ENCODE measurements at regions not wholly inside any gene's neighbourhood (a gene's known extent, or its start where the extent isn't known, plus 50 kb on each side); places are given as distances from the start of the nearest gene placed in this dataset.
"Not testable (repeated sequence)": the region's sequence is repeated elsewhere in the genome, so short reads cannot be mapped to it uniquely, and the experiment has no call there.

DNA sequence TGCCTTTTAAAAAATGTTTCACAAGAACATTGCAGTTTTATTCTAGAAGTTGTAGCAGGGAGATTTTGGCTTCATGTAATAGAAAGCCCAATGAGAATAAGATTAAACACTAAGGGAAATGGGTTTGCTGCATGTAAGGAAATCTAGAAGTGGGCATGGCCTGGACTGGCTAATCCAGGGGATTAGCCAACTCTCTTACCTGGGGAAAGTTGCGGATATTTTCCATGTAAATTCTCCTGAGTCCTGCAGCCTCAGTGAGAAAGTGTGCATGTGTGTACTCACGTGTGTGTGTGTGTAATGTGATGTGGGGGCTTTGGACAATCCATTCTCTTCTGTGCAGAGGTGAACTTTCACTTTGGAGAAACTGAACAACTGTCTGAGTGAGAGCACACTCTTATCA lies 775.1 kb upstream of the TPTE start:
- DNase-seq (ENCODE audit: low spot score): not testable (repeated sequence)

DNA sequence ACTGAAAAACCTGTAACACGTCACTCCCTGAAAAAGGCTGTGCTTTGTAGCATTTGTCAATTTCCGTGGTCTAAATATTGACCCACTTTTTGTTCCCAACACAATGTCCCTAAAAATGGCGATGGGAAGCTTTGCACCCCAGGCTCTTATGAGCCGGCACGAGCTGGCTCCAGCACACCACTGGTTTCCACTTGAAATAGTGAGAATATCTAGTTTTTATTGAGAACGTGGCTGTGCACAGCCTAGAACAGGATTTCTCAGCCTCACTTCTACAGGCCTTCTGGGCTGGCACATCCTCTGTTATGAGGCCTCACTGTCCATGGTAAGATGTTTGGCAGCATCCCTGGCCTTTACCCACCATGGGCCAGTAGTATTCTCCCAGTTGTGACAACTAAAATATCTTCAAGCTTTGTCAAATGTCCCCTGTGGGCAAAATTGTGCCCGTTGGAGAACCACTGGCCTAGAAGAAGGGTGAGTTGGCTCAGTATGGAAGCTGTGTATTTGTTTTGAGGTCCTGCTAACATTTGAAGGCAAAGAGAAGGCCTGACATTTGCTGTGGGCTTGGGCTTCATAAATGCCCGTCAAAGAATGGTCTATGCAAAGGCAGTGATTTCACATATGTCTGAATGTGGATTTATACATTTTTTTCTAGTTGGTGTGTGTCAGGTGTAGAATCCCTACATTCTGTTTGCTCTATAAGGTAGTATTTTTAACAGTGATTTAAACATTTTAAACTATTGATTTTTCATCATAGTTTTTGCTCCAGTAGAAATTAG lies 774.4 kb upstream of the TPTE start:
- not testable (repeated sequence) for DNase-seq (ENCODE audit: low spot score)

DNA sequence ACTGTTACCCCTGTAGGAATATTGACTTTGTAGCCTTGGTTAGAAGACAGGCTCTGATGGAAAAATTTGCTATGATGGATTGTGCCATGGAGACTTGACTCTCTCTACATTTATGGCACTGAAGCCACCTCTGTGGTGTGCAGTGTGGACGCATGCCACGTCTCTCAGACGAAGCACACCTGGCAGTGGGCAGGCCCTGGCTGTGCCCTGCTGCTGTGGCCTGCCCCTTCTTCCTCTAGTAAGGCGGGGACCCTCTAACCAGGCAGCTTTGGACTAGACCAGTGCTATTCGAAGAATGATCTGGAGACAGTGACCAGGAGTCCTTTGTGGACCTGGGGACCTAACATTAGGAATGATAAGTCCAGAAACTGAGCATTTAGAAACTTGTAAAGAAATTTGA lies 773.5 kb upstream of the TPTE start:
- not testable (repeated sequence) for DNase-seq (ENCODE audit: low spot score)

DNA sequence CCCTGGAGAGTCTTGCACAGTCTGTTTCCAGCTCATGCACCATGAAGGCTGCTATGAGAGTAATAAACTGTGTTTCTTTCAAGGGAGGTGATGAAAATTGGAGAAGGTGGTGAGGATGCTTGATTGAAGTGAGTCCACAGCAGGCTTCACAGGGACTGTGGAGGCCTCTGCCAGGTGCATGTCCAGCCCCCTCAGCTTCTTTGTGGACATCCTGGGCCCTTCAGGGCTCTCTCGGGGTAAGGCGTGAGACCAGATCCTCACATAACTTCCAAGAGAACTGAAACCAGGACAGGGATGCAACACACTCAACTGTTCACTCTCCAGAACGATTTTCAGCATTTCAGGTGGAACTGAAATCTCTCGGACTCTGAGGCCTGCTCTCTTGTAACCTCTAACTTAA lies 772.9 kb upstream of the TPTE start:
- not testable (repeated sequence) for DNase-seq (ENCODE audit: low spot score)

DNA sequence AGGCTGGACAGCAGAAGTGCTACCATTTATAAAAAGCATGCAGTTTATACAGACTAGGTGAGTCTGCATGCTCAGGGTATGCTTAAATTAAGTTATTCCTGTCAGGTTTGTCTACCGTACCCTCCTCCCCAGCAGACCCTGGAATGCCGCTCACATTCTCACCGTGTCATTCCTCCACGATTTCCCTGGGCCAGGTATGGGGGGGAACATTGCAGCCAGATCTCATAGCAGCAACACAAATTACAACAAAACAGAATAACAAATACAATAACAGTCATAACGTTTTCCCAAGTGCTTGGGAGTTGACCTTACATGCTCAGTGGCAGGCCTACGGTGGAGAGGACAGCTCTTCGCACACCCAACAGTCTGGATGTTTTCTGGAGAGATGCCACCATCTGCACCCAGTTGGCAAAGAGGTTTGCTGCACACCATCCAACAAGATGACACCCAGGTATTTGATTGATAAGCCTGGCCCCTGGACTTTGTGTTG lies 771.6 kb upstream of the TPTE start:
- not testable (repeated sequence) for DNase-seq (ENCODE audit: low spot score)

DNA sequence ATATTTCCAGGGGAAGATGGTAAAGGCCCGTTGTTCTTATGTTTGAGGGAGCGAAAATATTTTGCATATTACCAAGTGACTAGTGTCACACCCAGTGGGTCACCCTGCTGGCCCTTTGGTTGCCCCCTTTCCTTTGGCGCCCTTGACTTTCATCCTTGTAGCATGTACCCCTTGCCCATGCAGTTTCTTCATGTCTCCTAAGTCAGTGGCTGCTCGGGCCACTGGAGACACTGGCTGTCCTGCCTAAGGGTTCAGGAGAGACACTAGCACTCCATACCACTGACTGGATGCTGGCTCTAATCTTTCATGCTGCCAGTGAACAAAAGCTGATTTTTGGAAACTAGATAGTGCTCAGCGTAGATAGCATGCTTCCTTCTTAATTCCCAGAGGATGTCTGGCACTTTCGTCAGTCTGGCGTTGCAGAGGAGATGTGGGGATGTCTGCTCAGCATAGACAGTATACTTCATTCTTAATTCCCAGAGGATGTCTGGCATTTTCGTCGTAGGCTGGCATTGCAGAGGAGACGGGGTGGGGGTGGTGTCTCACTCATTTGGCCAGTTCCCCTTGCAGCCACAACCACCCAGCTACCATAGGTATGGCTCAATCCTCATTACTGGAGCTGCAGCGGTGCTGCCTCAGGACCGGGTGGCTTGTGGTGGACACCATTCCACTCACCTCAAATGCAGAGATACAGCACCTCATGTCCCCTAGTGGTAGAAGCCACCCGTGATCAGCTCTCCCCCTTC lies 770.9 kb upstream of the TPTE start:
- no peak for DNase-seq (ENCODE audit: low spot score)

DNA sequence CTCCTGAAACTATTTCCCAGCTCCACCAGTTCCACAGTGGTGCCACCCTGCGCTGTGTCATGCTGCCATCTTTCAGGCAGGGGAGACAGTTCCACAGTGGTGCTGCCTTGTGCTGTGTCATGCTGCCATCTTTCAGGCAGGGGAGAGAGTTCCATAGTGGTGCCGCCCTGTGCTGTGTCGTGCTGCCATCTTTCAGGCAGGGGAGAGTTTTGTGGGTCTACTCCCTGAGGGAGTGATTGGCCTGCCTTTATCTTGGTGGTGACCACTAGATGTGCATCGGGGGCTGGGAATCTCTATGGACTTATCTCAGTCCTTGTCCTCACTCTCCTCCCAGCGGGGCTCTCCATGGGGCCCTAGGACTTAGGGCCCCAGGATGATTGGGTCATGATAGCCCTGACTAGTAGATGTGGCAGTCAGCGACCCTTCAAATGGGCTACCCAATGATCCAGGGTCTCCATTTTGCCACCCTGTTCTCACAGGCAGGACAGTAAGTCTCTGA lies 770.2 kb upstream of the TPTE start:
- not testable (repeated sequence) for DNase-seq (ENCODE audit: low spot score)

DNA sequence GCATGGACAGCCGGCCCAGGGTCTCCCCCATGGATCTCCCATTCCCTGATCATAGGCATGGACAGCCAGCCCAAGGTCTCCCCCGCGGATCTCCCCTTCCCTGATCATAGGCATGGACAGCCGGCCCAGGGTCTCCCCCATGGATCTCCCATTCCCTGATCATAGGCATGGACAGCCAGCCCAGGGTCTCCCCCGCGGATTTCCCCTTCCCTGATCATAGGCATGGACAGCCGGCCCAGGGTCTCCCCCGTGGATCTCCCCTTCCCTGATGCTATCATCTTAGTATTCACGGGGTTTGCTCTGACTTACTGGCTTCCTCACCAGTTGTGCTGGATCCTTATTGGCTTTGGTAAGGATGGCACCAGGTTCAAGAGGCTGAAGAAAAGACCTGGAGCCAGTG lies 769.4 kb upstream of the TPTE start:
- not testable (repeated sequence) for DNase-seq (ENCODE audit: low spot score)

DNA sequence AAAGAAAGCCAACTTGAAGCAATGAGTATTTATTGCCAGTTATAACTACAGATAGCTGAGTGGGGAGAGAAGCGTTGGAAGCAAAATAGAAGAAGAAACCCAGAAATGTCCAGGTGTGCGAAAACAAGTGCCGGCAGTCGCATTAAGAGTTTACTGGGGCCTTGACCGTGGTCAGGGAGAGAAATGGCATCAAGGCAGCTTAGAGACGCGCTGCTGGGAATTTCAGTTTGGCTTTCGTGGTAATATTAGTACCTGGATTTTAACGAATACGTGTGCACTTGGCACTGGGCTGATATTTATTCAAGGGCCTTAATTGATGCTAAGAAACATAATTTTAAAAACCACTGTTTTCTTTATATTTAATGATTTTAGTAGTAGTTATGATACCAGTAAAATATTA lies 767.9 kb upstream of the TPTE start:
- DNase-seq (ENCODE audit: low spot score): not testable (repeated sequence)

DNA sequence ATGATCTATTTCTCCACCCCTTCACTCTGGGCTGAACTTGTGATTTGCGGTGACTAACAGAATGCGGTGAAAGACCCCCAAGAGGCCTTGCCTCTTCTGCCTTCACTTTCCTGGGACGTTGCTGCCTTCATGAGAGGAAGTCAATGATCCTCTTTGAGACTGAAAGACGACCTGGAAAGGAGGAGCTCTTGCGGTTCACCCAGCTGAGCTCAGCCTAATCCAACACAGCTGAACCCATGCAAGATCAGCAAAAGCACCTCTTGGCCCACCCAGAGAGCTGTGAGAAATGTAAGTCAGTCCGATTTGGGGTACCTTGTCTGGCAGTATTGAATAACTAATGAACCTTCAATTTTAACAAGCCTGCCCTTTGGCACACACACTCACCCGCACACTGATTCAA lies 767.4 kb upstream of the TPTE start:
- no peak for DNase-seq (ENCODE audit: low spot score)

DNA sequence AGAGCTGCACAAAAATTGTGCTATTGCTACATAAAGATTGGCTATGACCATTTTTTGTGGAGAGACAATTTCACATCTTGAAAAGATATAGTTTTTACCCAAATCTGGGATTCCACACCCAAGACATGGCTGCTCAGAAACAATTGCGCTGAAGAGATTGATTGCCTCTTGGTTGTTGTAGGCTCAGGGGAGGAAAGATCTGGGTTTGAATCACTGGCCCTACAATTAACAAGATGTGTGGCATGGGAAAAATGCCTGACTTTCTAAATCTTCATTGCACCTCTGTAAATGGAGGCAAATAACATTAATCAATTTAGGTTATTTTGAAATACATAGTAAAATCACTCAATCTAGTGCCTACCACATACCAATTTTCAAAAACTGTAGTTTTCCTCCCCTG lies 766.9 kb upstream of the TPTE start:
- DNase-seq (ENCODE audit: low spot score): not testable (repeated sequence)

DNA sequence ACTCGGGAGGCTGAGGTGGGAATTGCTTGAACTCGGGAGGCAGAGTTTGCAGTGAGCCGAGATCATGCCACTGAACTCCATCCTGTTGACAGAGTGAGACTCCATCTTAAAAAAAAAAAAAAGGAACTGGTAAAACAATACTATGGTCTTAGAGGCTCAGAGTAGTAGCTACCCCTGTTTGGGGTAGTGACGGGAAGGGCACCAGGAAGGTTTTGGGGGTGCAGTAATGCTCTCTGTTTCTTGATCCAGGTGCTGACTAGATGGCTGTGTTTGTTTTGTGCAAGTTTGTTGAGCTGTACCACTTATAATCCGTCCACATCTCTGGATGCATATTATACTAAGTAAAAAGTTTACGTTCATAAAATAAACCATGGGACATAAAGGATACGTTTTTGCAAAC lies 765.8 kb upstream of the TPTE start:
- no peak for DNase-seq (ENCODE audit: low spot score)

DNA sequence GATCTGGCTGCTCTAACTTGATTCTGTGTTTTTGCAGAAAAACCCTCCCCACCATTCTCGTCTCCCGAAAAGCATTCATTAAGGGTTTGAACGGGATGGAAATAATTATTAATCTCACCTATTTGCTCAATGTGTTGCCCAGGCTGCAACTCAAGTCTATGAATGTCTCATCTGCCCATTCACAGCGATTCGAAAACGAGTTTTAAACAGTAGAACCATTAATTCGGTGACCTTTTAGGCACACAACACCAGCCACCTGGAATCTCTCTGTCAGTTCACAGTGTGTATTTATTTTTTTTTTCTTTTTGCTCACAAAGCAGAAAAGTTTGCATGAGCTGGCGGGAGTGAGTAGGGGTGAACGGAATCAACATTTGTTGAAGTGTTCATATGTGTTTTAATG lies 764.7 kb upstream of the TPTE start:
- no peak for DNase-seq (ENCODE audit: low spot score)

DNA sequence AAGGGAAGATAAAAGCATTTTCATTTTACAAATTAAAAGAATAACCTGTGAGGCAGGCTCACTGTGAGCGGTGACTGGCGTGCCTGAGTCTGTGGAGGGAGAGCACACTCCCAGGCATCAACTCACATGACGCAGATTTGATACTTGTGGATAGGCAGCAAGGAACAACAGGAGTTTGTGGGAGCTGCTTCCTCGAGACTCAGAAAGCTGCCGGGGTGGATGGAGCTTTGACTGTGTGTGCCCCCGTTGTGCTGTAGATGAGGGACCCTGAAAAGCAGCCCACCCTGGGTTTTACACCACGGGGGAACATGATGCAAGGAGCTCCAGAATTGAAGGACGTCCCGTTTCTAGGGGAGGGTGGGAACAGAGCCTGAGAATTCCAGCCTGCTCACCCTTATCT lies 764.3 kb upstream of the TPTE start:
- DNase-seq (ENCODE audit: low spot score): not testable (repeated sequence)

DNA sequence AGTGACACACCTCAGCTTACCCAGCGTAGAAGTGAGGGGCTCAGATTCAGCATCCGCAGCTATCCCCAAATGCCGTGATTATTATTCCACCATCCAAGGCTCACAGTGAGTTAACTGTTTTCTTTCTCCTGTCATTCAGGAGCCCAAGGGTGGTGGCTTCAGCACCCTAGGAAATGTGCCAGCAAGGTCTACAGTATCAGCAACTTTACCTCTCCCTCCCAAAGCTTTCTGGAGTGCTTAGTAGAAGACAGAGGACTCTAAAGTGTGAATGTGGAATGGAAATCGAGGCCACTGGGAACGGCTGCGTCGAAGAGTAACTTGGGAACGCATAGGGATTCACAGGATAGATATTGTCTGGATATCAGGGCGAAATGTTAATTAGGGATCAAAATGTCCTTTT lies 763.8 kb upstream of the TPTE start:
- DNase-seq (ENCODE audit: low spot score): not testable (repeated sequence)

DNA sequence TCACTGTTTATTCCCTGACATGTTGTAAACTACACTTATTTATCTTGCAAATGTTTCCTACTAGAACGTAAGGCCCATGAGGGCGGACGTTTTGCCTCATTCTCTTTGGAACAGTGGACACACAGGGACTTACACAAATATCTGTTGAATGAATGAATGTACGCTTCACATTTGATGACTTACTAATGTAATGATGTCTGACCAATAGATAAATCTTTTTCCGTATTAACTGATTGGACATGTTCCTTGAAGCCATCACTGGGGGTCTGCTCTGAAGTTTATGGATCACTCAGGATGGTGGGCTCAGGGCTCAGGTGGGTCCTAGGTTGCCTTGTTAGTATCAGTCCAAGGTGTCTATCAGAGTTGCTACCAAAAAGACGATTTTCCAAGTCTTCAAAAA lies 763.2 kb upstream of the TPTE start:
- DNase-seq (ENCODE audit: low spot score): no peak

DNA sequence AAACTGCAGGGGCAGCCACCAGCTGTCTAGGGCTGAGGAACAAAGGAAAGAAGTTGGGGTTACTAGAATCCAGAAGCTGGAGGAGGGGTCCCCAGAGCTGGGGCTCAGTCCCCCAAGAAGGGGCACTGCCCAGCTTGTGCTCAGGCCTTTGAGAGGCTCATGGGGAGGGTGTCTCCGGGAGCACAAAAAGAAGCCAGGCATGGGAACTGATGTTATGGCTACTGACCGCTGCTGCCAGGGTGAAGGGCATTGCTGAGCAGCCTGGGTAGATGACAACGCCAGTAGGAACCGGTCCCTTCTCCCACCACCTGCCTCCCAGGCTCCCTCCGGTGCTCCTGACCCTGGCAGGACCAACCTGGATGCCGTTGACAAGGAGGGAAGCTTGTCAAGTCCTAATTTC lies 762.5 kb upstream of the TPTE start:
- DNase-seq (ENCODE audit: low spot score): no peak

DNA sequence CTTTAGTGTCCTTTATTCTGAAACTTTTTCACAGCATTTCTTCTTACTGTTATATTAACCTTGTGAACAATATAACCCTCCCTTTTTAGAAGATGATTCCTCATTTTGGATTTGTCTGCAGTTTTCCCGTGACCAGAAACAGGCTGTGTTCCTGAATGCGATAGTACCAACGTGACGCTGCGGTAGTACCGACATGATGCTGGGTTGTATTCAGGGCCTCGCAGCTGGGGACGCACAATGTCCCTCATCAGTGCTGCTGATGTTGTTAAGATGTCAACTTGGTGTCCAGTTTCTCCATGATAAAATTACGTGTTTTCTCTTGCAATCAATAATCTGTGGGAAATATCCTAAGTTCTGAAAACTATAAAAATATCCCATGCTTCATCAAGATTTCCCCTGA lies 761.4 kb upstream of the TPTE start:
- no peak for DNase-seq (ENCODE audit: low spot score)

DNA sequence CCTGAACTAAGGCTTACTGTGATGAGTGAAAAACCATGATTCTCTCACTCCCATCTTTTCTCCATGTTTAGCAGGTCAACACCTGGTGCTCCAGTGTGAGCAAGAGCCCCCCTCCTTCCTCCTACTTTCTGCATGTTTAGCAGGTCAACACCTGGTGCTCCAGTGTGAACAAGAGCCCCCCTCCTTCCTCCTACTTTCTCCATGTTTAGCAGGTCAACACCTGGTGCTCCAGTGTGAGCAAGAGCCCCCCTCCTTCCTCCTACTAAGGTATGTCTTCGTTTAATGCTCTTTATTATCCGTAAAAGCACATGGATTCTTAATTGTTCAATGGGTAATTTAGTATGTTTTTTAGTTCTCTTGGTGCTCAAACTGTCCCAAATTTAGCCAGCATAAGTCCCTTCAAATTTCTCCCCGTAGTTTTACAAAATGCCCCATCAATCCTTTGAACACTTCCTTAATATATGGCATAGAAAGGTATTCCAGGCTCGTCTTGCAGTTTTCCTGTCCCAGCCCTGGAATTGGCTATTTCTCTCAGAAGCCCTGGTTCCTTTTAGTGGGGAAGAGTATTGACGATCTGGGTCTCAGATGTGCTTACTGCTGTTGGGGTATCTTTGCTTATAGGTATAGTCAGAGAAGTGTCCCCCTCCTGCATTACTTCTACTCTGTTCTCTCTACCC lies 760.8 kb upstream of the TPTE start:
- DNase-seq (ENCODE audit: low spot score): no peak

DNA sequence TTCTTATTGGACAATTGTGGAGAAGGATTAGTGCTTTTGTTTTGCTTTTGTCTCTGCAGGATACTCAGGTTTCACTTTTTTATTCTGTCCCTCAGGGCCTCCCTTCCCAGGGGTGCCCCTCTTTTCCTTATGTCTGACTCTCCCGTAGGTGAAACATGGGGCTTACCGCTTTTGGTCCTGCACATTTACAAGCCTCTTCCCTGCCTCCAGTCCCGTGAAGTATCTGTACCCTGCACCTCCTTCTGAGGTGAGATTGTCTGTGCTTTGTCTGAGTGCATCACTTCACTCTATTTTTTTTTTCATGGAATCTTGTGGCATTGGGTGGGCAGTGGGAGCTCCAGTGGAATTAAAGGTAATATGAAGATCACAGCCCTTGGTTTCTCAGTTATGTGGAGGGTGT lies 758.1 kb upstream of the TPTE start:
- DNase-seq (ENCODE audit: low spot score): no peak

DNA sequence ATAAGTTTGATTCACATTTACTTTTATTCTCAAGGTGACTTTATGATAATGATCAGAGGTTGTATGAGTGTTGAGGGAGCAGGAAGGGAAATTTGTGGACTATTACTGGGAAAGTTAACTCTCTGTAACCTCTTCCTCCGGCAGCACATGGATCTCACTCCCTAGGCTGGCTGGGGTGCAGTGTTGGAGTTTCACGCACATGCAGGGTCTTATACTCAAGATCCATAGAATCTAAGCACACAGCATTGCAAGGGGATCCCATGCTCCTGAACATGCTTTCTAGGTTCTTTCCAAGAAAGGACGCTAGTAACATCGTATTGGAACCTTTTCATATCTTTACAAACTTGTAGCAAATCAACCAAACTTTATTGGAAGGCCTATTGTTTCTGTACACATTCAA lies 757.6 kb upstream of the TPTE start:
- DNase-seq (ENCODE audit: low spot score): no peak

DNA sequence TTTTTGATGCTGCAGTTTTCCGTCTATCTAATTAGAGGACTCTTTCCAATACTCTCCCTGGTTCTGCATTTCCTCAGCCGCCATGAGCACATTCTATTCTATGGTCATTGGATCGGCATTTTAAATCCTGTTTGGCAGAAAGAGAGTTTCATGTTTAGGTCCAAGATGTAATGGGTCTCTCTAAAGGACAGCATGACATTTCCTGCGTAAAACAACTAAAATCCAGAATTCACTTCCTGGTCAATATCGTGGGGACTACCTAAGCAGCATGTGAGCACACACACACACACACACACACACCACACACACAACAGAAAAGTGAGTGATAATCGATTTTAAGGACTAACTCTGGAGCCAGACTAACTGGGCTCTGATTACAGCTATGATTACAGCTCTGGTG lies 757.1 kb upstream of the TPTE start:
- not testable (repeated sequence) for DNase-seq (ENCODE audit: low spot score)

DNA sequence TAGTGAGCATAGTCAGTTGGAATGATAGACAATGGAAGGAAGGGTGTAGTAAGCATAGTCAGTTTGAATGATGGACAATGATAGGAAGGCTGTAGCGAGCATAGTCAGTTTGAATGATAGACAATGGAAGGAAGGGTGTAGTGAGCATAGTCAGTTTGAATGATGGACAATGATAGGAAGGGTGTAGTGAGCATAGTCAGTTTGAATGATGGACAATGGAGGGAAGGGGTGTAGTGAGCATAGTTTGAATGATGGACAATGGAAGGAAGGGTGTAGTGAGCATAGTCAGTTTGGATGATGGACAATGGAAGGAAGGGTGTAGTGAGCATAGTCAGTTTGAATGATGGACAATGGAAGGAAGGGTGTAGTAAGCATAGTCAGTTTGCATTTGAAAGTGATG lies 755.8 kb upstream of the TPTE start:
- not testable (repeated sequence) for DNase-seq (ENCODE audit: low spot score)
